SK-N-SH treated with all-trans-retinoic acid at 6 μM for 48 hours (cell line): ENCODE measurements at regions not wholly inside any gene's neighbourhood (a gene's known extent, or its start where the extent isn't known, plus 50 kb on each side); places are given as distances from the start of the nearest gene placed in this dataset.

ENCODE experiments used
- ATAC-seq: fragments of 200-7000 bp; cut with Tn5 transposase; 3 replicates; pipeline ENCODE4 v1.9.1; 2020; ENCODE audit warnings: mild to moderate bottlenecking, moderate library complexity
- ARNTL ChIP-seq: fragments of 450-650 bp; formaldehyde crosslinking; IDR thresholded peaks from 2 replicates; pipeline ENCODE4 v1.5.0; 2020; ENCODE audit warnings: low read depth, mild to moderate bottlenecking, moderate library complexity, borderline replicate concordance
- BACH2 ChIP-seq: fragments of 250-450 bp; sonication (Bioruptor Pico); IDR thresholded peaks from 2 replicates; pipeline ENCODE4 v1.9.0; 2021; ENCODE audit warnings: mild to moderate bottlenecking, borderline replicate concordance
- CSDC2 ChIP-seq: fragments of 250-450 bp; sonication (Bioruptor Pico); IDR thresholded peaks from 2 replicates; pipeline ENCODE4 v1.5.0; 2020; ENCODE audit warnings: mild to moderate bottlenecking, moderate library complexity
- CSRNP3 ChIP-seq: fragments of 250-450 bp; sonication (Bioruptor Pico); IDR thresholded peaks from 2 replicates; pipeline ENCODE4 v1.5.1; 2021; ENCODE audit warnings: mild to moderate bottlenecking, moderate library complexity
- ESRRG ChIP-seq: fragments of 250-450 bp; sonication (Bioruptor Pico); IDR thresholded peaks from 2 replicates; pipeline ENCODE4 v1.6.1; 2021; ENCODE audit warnings: mild to moderate bottlenecking
- GLIS3 ChIP-seq: fragments of 250-450 bp; sonication (Bioruptor Pico); IDR thresholded peaks from 2 replicates; pipeline ENCODE4 v1.5.0; 2020; ENCODE audit warnings: mild to moderate bottlenecking, moderate library complexity
- ISL1 ChIP-seq: fragments of 250-450 bp; sonication (Bioruptor Pico); IDR thresholded peaks from 2 replicates; pipeline ENCODE4 v2.1.2; 2022; ENCODE audit warnings: mild to moderate bottlenecking, moderate library complexity
- OSR1 ChIP-seq: fragments of 250-450 bp; sonication (Bioruptor Pico); IDR thresholded peaks from 2 replicates; pipeline ENCODE4 v1.8.0; 2022; ENCODE audit warnings: moderate library complexity, mild to moderate bottlenecking, inconsistent platforms
- PATZ1 ChIP-seq: fragments of 250-450 bp; sonication (Bioruptor Pico); IDR thresholded peaks from 2 replicates; pipeline ENCODE4 v1.8.0; 2020; ENCODE audit warnings: mild to moderate bottlenecking, moderate library complexity, borderline replicate concordance
- POU6F1 ChIP-seq: fragments of 250-450 bp; sonication (Bioruptor Pico); IDR thresholded peaks from 2 replicates; pipeline ENCODE4 v1.8.0; 2021; ENCODE audit warnings: low read depth, mild to moderate bottlenecking, moderate library complexity, borderline replicate concordance
- PPARA ChIP-seq: fragments of 250-450 bp; sonication (Bioruptor Pico); IDR thresholded peaks from 2 replicates; pipeline ENCODE4 v1.5.0; 2020; ENCODE audit warnings: mild to moderate bottlenecking, borderline replicate concordance
- RARB ChIP-seq: fragments of 250-450 bp; sonication (Bioruptor Pico); IDR thresholded peaks from 2 replicates; pipeline ENCODE4 v1.8.0; 2021; ENCODE audit warnings: mild to moderate bottlenecking, moderate library complexity
- SNAI2 ChIP-seq: fragments of 250-450 bp; sonication (Bioruptor Pico); IDR thresholded peaks from 2 replicates; pipeline ENCODE4 v1.5.0; 2020; ENCODE audit warnings: mild to moderate bottlenecking, moderate library complexity
- TCF4 ChIP-seq: fragments of 250-450 bp; sonication (Bioruptor Pico); IDR thresholded peaks from 2 replicates; pipeline ENCODE4 v1.8.0; 2021; ENCODE audit warnings: mild to moderate bottlenecking, moderate library complexity, borderline replicate concordance
- TOX ChIP-seq: fragments of 250-450 bp; sonication (Bioruptor Pico); IDR thresholded peaks from 2 replicates; pipeline ENCODE4 v1.8.0; 2021; ENCODE audit warnings: mild to moderate bottlenecking, moderate library complexity, borderline replicate concordance
- TSHZ2 ChIP-seq: fragments of 250-450 bp; sonication (Bioruptor Pico); IDR thresholded peaks from 2 replicates; pipeline ENCODE4 v1.5.0; 2020; ENCODE audit warnings: mild to moderate bottlenecking, moderate library complexity
- ZC3H10 ChIP-seq: fragments of 250-450 bp; sonication (Bioruptor Pico); IDR thresholded peaks from 2 replicates; pipeline ENCODE4 v1.5.1; 2021; ENCODE audit warnings: mild to moderate bottlenecking, moderate library complexity
- ZFP3 ChIP-seq: fragments of 250-450 bp; sonication (Bioruptor Pico); IDR thresholded peaks from 2 replicates; pipeline ENCODE4 v1.5.0; 2020; ENCODE audit warnings: mild to moderate bottlenecking, moderate library complexity
- ZFP30 ChIP-seq: fragments of 450-650 bp; formaldehyde crosslinking; IDR thresholded peaks from 2 replicates; pipeline ENCODE4 v1.5.0; 2022; ENCODE audit warnings: mild to moderate bottlenecking, moderate library complexity
- ZNF565 ChIP-seq: fragments of 450-650 bp; formaldehyde crosslinking; conservative IDR thresholded peaks from 2 replicates; pipeline ENCODE4 v1.5.0; 2020; ENCODE audit warnings: low read depth, mild to moderate bottlenecking, moderate library complexity
- ZNF70 ChIP-seq: fragments of 450-650 bp; formaldehyde crosslinking; IDR thresholded peaks from 2 replicates; pipeline ENCODE4 v1.5.0; 2020; ENCODE audit warnings: mild to moderate bottlenecking, moderate library complexity
- ZNF8 ChIP-seq: fragments of 450-650 bp; formaldehyde crosslinking; IDR thresholded peaks from 2 replicates; pipeline ENCODE4 v1.5.0; 2020; ENCODE audit warnings: mild to moderate bottlenecking, moderate library complexity

- no peak for ATAC-seq
- TF ChIP-seq ZFP3 (CRISPR knock-in tag) (no peak), BACH2 (CRISPR knock-in tag) (no peak), TOX (no peak), SNAI2 (CRISPR knock-in tag) (no peak), CSRNP3 (CRISPR knock-in tag) (no peak), OSR1 (no peak), PPARA (CRISPR knock-in tag) (no peak), TSHZ2 (CRISPR knock-in tag) (no peak), CSDC2 (CRISPR knock-in tag) (no peak), ZC3H10 (CRISPR knock-in tag) (no peak), PATZ1 (CRISPR knock-in tag) (no peak), GLIS3 (CRISPR knock-in tag) (no peak), ARNTL (no peak)
Observed at GRCh38 chr5:2014058-2014610, 131.4 kb upstream of the IRX4 start.

- no peak for ATAC-seq
- TF ChIP-seq TSHZ2 (CRISPR knock-in tag) (no peak), ZNF565 (CRISPR knock-in tag) (no peak), PATZ1 (CRISPR knock-in tag) (no peak), TOX (no peak), PPARA (CRISPR knock-in tag) (no peak), RARB (CRISPR knock-in tag) (no peak), ZFP3 (CRISPR knock-in tag) (no peak), POU6F1 (CRISPR knock-in tag) (no peak), ISL1 (no peak), ESRRG (CRISPR knock-in tag) (no peak), ZNF8 (CRISPR knock-in tag) (no peak), CSDC2 (CRISPR knock-in tag) (no peak), TCF4 (CRISPR knock-in tag) (no peak), OSR1 (no peak), ZNF70 (CRISPR knock-in tag) (no peak), CSRNP3 (CRISPR knock-in tag) (no peak), SNAI2 (CRISPR knock-in tag) (no peak), ZFP30 (no peak), BACH2 (CRISPR knock-in tag) (no peak)
- TF ChIP-seq, all 23 proteins: peak for 0
Observed at GRCh38 chr5:2013301-2014057, 130.8 kb upstream of the IRX4 start.
